Stimulated activated CD4-positive, alpha-beta T cell treated with anti-CD3 and anti-CD28 coated beads, Interleukin-12 subunit alpha, Interleukin-12 subunit beta, amount 100 ng/mL, for 24 hours (primary cell): ENCODE measurements at regions not wholly inside any gene's neighbourhood (a gene's known extent, or its start where the extent isn't known, plus 50 kb on each side); places are given as distances from the start of the nearest gene placed in this dataset.

Source experiments
- DNase-seq, 2 experiments: peaks; one replicate each; pipeline ENCODE4 v3.0.0-alpha.2; 2020; ENCODE audit warnings: low read depth in 2 of 2

- DNase-seq, result no peak
Observed at GRCh38 chr15:69891070-69891536, 206.6 kb downstream of the TLE3 start.

GRCh38 chr15:69891606-69892005 lies 206.1 kb downstream of the TLE3 start:
- DNase-seq, result no peak

GRCh38 chr15:69892351-69892750 lies 205.4 kb downstream of the TLE3 start:
- DNase-seq, result no peak

GRCh38 chr15:69893086-69893485 lies 204.6 kb downstream of the TLE3 start:
- DNase-seq, result no peak

- DNase-seq, result no peak
Observed at GRCh38 chr15:69893863-69894262, 203.9 kb downstream of the TLE3 start.

- no peak for DNase-seq
Observed at GRCh38 chr15:69895202-69895601, 202.5 kb downstream of the TLE3 start.

- DNase-seq, result no peak
Observed at GRCh38 chr15:69896606-69897005, 201.1 kb downstream of the TLE3 start.

- DNase-seq, result no peak
Observed at GRCh38 chr15:69897061-69897460, 200.7 kb downstream of the TLE3 start.

GRCh38 chr15:69897471-69898237 lies 200.1 kb downstream of the TLE3 start:
- DNase-seq, result no peak

GRCh38 chr15:69898243-69898642 lies 199.5 kb downstream of the TLE3 start:
- no peak for DNase-seq

- no peak for DNase-seq
Observed at GRCh38 chr15:69902414-69903062, 195.2 kb downstream of the TLE3 start.

GRCh38 chr15:69903470-69904469 lies 193.9 kb downstream of the TLE3 start:
- DNase-seq, result no peak

GRCh38 chr15:69906256-69907185 lies 191.2 kb downstream of the TLE3 start:
- DNase-seq, result no peak

GRCh38 chr15:69908060-69908459 lies 189.7 kb downstream of the TLE3 start:
- DNase-seq, result no peak

- DNase-seq, result no peak
Observed at GRCh38 chr15:69908590-69909420, 188.9 kb downstream of the TLE3 start.

GRCh38 chr15:69909719-69910444 lies 187.8 kb downstream of the TLE3 start:
- no peak for DNase-seq

- DNase-seq, result no peak
Observed at GRCh38 chr15:69910514-69910913, 187.2 kb downstream of the TLE3 start.

GRCh38 chr15:69912116-69912515 lies 185.6 kb downstream of the TLE3 start:
- no peak for DNase-seq

GRCh38 chr15:69914040-69914439 lies 183.7 kb downstream of the TLE3 start:
- DNase-seq, result no peak
